ENCODE measurements at regions not wholly inside any gene's neighbourhood (a gene's known extent, or its start where the extent isn't known, plus 50 kb on each side); places are given as distances from the start of the nearest gene placed in this dataset.

DNA sequence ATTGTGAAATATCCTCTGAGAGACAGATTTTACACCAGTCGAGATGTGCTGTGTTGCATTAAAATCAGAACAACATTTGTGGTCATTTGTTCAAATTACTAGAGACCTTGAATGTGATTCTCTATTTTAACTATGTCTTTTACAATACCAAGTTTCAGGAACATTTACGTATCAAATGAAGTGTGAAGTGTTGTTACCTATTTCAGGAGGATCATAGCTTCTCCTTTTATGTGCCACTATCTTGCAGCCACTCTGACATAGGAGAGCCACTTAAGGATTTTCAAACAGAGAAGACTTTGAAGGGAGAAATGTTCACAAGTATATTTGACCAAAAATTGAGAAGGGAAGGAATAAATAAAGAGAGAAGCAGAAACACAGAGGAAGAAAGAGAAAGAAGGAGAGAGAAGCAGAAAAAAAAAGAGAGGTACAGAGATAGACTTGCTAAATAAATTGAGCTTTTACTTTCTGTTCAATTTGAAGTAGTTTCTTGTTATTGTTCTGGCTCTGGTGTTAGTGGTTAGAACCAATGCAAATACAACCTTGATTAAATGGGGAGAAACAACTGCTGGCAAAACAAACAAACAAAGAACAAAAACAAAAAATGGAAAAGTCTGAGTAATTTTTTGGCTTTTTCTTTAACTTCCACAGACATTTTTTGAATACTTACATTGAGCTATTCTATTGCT is 1206.8 kb downstream of the CDY2B start:
- TF ChIP-seq, protein P1, sequence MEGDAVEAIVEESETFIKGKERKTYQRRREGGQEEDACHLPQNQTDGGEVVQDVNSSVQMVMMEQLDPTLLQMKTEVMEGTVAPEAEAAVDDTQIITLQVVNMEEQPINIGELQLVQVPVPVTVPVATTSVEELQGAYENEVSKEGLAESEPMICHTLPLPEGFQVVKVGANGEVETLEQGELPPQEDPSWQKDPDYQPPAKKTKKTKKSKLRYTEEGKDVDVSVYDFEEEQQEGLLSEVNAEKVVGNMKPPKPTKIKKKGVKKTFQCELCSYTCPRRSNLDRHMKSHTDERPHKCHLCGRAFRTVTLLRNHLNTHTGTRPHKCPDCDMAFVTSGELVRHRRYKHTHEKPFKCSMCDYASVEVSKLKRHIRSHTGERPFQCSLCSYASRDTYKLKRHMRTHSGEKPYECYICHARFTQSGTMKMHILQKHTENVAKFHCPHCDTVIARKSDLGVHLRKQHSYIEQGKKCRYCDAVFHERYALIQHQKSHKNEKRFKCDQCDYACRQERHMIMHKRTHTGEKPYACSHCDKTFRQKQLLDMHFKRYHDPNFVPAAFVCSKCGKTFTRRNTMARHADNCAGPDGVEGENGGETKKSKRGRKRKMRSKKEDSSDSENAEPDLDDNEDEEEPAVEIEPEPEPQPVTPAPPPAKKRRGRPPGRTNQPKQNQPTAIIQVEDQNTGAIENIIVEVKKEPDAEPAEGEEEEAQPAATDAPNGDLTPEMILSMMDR (IDR thresholded peaks at IDR 0.05) = no peak
- TF ChIP-seq EZH2 (IDR thresholded peaks at IDR 0.05; ENCODE audit: borderline replicate concordance, insufficient read depth, low read depth, low read length, poor library complexity, severe bottlenecking) = no peak
